KMS-11 (cell line): ENCODE measurements at regions not wholly inside any gene's neighbourhood (a gene's known extent, or its start where the extent isn't known, plus 50 kb on each side); places are given as distances from the start of the nearest gene placed in this dataset.

Experiments
- H2AFZ ChIP-seq: fragments of 200-600 bp; sonication (generic); 2 replicates; pipeline ENCODE4 v1.6.1; 2016; ENCODE audit warnings: antibody characterized with exemption, mixed run types, low read depth
- H3K27ac ChIP-seq: fragments of 200-600 bp; sonication (generic); 2 replicates; pipeline ENCODE4 v1.6.1; 2016; ENCODE audit warnings: mild to moderate bottlenecking, mixed run types
- H3K27me3 ChIP-seq: fragments of 200-600 bp; sonication (generic); 2 replicates; pipeline ENCODE4 v1.6.1; 2017; ENCODE audit warnings: mild to moderate bottlenecking, low read depth, mixed run types, moderate library complexity; ENCODE audit not compliant: insufficient read depth
- H3K36me3 ChIP-seq: fragments of 200-600 bp; sonication (generic); 2 replicates; pipeline ENCODE4 v1.6.1; 2017; ENCODE audit warnings: mild to moderate bottlenecking, mixed run types; ENCODE audit not compliant: insufficient read depth
- H3K4me1 ChIP-seq: fragments of 200-600 bp; sonication (generic); 2 replicates; pipeline ENCODE4 v1.6.1; 2016; ENCODE audit warnings: mild to moderate bottlenecking, low read depth, mixed run types; ENCODE audit not compliant: poor library complexity, severe bottlenecking
- H3K4me2 ChIP-seq: fragments of 200-600 bp; sonication (generic); 2 replicates; pipeline ENCODE4 v1.7.0; 2016; ENCODE audit warnings: mild to moderate bottlenecking, mixed run types
- H3K4me3 ChIP-seq: fragments of 200-600 bp; sonication (generic); IDR thresholded peaks from 2 replicates; pipeline ENCODE4 v1.6.1; 2017; ENCODE audit warnings: low read depth, low read length, mixed read lengths; ENCODE audit not compliant: insufficient read depth
- H3K79me2 ChIP-seq: fragments of 200-600 bp; sonication (generic); 2 replicates; pipeline ENCODE4 v1.6.1; 2016; ENCODE audit warnings: low read depth, mixed run types; ENCODE audit not compliant: insufficient read depth
- H3K9ac ChIP-seq: fragments of 200-600 bp; sonication (generic); 2 replicates; pipeline ENCODE4 v1.6.1; 2016; ENCODE audit warnings: mild to moderate bottlenecking, mixed run types
- H4K20me1 ChIP-seq: fragments of 200-600 bp; sonication (generic); 2 replicates; pipeline ENCODE4 v1.6.1; 2016; ENCODE audit warnings: mild to moderate bottlenecking, mixed run types; ENCODE audit not compliant: insufficient read depth
- TF ChIP-seq, protein P1 (sequence below): fragments of 200-600 bp; sonication (generic); conservative IDR thresholded peaks from 2 replicates; pipeline ENCODE4 v1.6.1; 2017; ENCODE audit warnings: low read depth, mild to moderate bottlenecking, antibody characterized with exemption, low read length, moderate library complexity, mixed read lengths

DNA sequence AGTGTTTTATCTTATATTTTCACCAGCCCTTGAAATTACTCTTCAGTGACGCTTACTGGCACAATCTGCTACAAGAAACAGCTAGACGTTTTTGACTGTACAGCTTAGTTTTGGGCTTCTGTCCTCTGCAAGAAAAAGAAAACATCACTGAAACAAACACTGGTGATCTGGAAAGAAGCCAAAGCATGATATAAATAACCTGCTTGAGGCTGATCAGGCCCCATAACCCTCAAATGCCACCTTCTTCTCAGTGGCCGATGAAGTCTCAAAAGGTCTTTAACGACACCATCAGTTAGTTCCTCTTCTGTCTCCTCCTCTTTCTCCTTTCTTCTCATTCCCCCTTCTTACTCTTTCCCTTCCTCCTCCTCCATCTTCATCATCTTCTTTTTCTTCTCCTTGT, 942.3 kb upstream of the TMEM132C start:
- Histone ChIP-seq H3K4me1 (peaks cover 20% of the 10 kb centered on the region), H2AFZ (no peak overlapping the region; the same call in 1 of the 2 replicates), H3K27ac (no peak overlapping the region), H3K79me2 (no peaks in the 10 kb centered on the region), H3K4me3 (no peak overlapping the region), H3K36me3 (no peaks in the 10 kb centered on the region), H3K9ac (no peak overlapping the region), H3K27me3 (no peaks in the 10 kb centered on the region), H3K4me2 (no peak overlapping the region), H4K20me1 (no peaks in the 10 kb centered on the region)
- TF ChIP-seq, protein P1, sequence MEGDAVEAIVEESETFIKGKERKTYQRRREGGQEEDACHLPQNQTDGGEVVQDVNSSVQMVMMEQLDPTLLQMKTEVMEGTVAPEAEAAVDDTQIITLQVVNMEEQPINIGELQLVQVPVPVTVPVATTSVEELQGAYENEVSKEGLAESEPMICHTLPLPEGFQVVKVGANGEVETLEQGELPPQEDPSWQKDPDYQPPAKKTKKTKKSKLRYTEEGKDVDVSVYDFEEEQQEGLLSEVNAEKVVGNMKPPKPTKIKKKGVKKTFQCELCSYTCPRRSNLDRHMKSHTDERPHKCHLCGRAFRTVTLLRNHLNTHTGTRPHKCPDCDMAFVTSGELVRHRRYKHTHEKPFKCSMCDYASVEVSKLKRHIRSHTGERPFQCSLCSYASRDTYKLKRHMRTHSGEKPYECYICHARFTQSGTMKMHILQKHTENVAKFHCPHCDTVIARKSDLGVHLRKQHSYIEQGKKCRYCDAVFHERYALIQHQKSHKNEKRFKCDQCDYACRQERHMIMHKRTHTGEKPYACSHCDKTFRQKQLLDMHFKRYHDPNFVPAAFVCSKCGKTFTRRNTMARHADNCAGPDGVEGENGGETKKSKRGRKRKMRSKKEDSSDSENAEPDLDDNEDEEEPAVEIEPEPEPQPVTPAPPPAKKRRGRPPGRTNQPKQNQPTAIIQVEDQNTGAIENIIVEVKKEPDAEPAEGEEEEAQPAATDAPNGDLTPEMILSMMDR = no peak

DNA sequence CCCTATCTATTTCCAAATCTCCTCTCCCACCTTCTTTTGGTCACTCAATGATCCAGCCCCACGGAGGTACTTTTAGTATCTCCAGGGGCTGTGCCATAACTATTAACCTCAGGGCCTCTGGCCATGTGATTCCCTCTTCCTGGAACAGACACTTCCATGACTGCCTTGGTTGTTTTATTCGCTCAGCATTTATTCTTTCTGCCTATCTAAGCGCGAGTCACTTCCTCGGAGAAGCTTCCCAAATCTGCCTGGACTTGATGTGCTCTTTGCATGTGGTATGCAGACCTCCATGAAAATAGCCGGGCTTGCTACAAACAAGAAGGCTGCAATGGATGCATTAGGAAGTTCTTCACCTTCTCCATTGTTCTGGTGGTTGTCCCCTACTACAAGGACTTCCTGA, 939.0 kb upstream of the TMEM132C start:
- Histone ChIP-seq H2AFZ (no peak overlapping the region), H3K4me2 (no peak overlapping the region), H3K79me2 (no peaks in the 10 kb centered on the region)

DNA sequence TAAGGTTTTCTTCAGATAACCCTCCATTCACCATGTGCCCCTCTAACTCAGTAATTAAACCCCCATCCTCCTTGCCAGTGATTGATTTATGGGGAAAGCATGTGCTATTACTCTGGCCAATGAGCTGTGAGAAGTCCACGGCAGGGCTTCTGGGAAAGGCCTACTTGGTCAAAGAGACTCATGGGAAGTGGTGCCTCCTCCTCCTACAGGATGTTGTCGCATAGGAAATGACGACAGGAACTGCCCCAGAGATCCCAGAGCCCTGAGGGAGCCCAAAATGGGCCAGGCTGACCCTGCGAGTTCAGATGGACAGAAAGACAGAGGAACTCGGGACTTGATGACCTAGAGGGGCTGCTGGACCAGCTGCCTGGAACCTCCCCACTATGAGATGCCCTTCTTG, 938.1 kb upstream of the TMEM132C start:
- no peaks in the 10 kb centered on the region for H3K36me3 ChIP-seq
- no peak overlapping the region for H3K4me3 ChIP-seq
- TF ChIP-seq, protein P1 = no peak
- H3K27me3 ChIP-seq = no peaks in the 10 kb centered on the region
- peaks cover 7% of the 10 kb centered on the region for H3K4me1 ChIP-seq
- no peak overlapping the region for H2AFZ ChIP-seq
- H3K79me2 ChIP-seq = no peaks in the 10 kb centered on the region
- no peak overlapping the region for H3K27ac ChIP-seq
- H3K4me2 ChIP-seq = no peak overlapping the region
- no peaks in the 10 kb centered on the region for H4K20me1 ChIP-seq
- no peak overlapping the region for H3K9ac ChIP-seq

More for the DNA sequence above, 939.0 kb upstream of the TMEM132C start:
- Histone ChIP-seq H3K27ac (no peak overlapping the region), H3K27me3 (no peaks in the 10 kb centered on the region), H3K9ac (no peak overlapping the region), H4K20me1 (no peaks in the 10 kb centered on the region), H3K36me3 (no peaks in the 10 kb centered on the region), H3K4me3 (no peak overlapping the region), H3K4me1 (peaks cover 15% of the 10 kb centered on the region)
- TF ChIP-seq, protein P1 = no peak

DNA sequence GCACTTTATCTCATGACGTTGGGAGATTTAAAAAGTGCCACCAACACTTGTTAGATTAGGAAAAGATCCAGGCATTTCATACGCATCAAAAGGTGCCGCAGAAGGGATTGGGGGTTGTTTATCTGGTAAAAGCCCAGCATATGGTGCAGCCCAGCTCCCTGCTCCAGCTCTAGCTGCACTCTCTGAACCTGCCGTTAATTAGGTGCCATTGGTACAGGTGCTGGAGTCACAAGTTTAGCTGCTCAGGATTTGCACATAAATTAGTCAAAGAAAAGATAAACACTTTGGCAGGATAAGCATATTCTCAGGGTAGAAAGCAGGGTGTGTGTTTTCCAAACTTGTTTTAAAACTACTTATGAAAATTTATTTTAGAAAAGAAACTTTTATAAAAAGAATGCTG, 932.6 kb upstream of the TMEM132C start:
- TF ChIP-seq, protein P1 = no peak

More for the DNA sequence above, 932.6 kb upstream of the TMEM132C start:
- H3K79me2 ChIP-seq = no peaks in the 10 kb centered on the region
- no peak overlapping the region for H3K4me3 ChIP-seq
- no peak overlapping the region for H3K9ac ChIP-seq
- no peak overlapping the region for H3K4me2 ChIP-seq
- no peaks in the 10 kb centered on the region for H3K4me1 ChIP-seq
- H3K27ac ChIP-seq = no peak overlapping the region
- H4K20me1 ChIP-seq = no peaks in the 10 kb centered on the region
- no peak overlapping the region for H2AFZ ChIP-seq
- no peaks in the 10 kb centered on the region for H3K36me3 ChIP-seq
- H3K27me3 ChIP-seq = no peaks in the 10 kb centered on the region
